ENCODE measurements at regions not wholly inside any gene's neighbourhood (a gene's known extent, or its start where the extent isn't known, plus 50 kb on each side); places are given as distances from the start of the nearest gene placed in this dataset.
"Not testable (repeated sequence)": the region's sequence is repeated elsewhere in the genome, so short reads cannot be mapped to it uniquely, and the experiment has no call there.

DNA sequence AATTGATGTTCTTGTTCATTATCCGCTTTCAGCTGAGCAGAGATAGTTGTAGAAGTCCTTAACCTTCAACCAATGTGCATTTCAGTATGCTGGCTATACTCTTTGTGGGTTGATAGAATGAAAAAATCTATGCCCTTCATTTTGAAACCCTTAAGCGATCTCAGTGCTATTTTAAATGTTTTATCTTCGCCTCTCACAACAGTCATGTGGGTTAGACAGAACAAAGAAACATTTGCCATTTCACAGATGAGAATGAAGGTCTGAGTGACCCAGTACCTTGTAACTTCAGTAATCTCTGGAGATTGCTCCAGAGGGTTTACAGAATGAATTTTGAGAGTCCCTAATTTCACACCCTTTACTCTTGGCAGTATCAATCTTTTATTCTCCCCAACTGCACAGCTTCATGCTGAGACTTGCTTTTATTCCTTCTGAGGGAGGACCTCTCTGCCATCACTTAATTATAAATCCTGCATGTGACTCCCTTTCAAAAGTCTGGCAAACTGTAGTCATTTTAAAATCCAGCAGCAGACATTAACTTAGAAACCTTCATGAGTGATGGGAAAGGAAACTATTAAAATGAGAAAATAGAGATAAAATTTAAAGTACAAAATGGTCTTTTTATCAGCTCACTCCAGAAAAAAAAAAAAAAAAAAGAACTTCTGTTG is 921.5 kb downstream of the RAB28 start:
- no peak for DNase-seq

DNA sequence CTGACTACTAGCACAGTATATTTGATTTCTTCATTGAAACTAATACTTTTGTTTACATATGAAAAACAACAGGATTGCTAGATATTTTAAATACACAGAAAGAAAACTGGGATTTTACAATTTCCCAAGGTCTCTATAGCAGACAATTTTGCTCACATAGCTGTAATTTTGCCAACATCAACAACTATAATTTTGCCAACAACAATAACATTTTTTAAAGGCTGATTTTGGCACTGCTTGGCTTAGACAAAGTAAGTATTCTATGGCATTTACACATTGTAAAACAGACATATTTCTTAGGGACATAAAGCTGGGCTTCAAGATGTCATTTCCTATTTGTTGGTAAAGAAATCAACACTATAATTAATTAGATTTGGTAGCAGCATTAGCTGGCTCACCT is 922.1 kb downstream of the RAB28 start:
- no peak for DNase-seq

DNA sequence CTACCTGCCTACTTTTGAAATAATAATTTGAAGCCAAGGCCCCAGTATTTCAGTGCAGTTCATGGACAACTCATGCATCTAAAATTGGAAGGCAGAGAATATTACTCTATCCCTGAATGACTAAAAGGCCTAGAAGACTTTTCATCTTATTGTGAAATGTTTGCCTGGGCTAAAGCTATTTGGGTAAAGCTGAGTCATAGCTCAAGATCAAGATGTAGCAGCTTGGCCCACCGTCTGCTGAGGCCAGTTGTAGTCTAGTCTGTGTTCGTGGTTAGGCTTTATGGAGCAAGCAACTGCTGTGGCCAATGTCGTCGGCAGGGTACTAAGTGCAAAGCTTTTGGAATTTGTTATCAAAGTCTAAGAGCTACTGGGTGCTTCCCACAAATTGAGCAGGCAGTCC is 929.1 kb downstream of the RAB28 start:
- no peak for DNase-seq

DNA sequence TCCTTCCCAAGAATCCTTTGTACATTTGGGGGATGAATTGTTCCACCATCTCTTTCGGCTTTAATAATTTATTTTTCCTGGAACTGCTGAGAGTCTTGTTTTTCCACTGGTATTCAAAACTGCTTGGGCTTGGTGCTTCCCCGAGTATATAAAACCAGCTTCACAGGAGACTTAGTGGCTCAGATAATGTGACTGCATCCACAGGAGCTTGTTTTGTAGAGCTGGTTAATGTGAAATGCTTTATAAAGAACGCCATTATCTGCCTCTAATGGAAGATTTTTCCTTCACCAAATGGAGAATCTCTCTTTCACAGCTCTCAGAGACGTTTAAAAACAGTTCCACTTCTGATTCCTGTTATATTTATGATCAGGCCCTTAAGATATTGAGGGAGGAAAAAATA is 935.5 kb downstream of the RAB28 start:
- no peak for DNase-seq

DNA sequence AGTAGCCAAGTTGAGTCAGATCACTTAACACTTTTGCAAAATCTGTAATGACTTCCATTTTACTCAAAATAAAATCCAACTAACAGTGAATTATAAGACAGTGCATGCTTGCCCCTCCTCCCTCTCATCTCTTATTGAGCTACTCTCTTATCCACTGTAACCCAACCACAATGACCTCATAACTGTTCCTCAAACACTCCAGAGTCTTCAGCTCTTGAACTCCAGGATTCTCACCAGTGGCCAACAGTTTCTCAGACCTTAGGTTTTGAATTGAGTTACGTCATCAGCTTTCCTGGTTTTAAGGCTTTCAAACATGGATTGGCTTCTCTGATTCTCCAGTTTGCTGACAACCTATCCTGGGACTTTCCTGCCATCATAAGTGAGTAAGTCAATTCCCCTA is 938.3 kb downstream of the RAB28 start:
- DNase-seq = no peak

DNA sequence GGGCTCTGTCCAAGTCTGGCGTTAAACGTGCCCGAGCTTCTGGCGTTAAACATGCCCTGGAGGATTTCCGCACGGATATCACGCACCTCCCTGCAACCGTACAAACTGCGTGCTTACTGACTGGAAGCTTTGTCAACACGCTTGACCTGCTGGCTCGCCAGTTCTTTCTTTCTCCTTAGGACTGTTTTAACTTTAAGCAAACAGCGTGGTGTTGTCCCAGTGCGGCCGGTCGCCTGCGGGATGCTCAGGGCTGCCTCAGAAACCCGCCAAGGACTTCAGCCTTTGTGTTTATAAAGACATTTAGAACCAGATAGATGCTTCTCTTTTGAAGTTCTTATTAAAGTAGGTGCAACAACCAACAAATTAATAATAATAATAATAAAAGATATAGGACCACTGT is 946.0 kb downstream of the RAB28 start:
- no peak for DNase-seq

DNA sequence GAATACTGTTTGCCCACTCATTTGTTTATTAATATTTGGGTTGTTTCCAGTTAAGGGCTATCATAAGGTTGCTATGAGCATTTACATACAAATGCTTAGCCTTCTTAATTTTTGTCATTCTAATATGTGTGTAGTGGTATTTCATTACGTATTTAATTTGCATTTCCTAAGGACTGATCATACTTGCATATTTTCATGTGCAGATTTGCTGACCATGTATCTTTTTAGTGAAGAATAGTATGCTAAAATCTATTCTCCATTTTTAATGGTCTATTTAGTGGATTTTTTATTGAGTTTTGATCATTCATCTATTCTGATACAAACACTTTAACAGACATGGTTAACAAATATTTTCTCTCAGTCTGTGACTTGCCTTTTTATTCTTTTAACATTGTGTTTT is 949.5 kb downstream of the RAB28 start:
- DNase-seq = no peak

DNA sequence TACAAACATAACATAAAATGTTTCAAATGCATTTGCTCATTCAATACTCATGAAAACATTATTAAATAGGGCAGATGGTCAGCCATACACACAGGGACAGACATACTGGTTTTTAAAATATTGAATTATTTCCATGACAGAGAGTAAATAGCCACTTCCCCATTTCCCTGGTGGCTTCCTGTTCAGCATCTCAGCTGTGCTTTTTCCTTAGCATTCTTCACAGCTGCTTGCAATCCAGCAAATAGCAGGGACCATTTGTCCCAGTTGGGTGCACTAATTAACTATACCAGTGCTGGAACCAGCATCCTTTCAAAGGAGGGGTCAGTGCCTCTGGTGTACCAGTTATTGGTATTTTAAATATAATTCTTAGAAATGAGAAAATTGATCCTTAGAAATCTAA is 964.7 kb downstream of the RAB28 start:
- no peak for DNase-seq

DNA sequence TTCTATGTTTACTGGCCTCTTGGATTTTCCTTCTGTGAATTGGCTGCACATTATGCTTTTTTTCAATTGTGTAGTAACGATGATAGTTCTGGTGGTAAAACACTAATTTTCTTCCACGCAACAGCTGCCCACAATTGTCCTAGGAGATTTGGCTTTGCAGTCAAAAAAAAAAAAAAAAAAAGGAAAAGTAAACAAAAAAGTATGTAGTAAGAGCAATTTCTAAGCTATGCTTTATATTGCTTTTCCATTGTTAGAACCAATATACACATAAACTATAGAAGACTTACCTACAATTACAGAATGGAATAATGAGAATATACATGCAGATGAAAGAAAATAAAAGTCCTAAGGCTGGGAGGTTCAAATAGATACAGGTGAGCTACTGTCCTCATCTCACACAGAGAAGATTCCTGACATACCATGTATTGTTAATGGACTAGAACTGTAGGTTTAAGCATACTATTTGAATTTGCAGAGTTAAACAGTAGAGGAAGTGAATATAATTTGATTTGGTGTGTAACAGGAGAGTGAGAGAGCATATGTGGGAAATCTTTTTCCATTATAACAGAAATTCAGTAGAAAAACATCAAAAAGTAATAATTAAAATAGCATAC is 976.2 kb downstream of the RAB28 start:
- DNase-seq = no peak

DNA sequence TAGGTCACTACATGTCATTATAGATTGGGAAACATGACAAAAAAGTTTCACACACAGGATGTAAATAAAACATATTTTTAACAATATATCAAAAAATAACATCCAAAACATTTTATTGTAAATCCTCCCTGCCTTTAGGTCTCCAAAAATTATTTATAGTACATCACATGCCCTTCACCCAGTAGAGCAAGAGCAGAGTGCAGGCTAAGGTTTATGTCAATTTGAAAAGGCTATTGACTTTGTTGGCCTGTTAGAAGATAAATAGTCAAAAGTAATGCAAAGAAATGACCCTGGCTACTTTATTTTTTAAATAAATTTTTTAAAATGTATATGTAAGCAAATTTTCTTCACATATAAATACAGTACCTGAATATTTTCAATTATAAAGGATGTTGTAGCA is 983.7 kb downstream of the RAB28 start:
- DNase-seq = no peak

DNA sequence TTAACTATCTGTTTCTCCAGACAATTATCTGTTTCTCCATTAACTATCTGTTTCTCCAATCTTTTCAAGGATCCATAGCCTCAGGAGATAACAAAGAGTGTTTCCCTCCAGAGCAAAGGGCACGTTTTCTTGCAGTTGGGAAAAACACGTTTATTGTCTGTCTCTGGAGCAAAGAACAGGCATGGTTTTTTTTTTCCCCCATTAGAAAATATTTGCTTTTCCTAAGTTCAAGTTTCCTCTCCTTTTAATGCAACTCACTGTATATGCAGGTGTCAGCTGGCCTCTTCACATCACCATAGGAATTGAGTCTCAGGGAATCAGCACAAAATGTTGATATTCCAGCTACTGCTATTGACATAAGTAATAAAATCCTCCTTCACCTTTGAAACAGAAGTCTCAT is 984.4 kb downstream of the RAB28 start:
- no peak for DNase-seq

DNA sequence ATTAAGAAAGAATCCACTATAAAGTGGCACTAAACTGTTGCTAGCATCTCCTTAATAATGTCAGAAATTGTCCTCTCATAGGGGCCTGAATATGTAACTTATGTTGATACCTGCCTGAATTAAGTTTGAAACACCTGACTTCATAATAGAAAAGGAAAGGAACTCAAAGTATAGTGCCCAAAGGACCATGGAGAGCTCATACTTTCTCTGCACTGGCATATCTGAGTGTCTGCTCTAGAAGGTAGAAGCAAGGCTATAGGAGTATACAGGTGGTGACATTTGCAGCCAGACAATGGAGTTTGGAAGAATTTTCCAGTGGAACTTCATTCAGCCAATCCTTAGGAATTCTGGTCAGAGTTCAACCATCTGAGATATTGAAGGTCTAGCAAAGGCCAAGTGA is 988.9 kb downstream of the RAB28 start:
- no peak for DNase-seq

DNA sequence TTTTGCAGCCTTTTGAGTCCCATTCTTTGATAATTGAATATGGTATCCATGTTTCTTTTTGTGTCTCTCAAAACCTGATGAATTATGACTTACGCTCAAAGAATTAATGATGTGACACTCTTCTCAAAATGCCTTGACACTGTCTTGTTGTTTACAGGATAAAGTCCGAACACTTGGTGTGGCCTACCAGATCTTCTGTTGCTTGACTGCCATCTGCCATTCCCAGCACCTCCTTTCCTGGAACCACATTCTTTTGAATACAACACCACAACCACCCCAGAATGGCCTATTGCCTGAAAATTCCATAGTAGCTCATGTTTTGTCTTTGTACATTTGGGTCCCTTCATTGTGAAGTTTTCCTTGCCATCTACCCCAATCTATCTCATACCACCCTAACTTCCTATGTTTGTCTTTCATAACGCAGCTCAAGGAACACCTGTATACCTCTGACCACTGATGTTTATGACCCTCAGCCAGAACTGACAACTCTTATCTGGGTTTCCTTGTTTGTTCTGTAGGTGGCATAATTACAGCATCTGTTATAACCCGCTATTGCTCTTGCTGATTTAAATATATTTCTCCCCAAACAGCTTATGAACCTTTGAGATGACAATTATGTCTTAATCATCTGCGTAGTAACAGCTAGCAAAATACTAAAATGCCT is 991.3 kb downstream of the RAB28 start:
- no peak for DNase-seq

DNA sequence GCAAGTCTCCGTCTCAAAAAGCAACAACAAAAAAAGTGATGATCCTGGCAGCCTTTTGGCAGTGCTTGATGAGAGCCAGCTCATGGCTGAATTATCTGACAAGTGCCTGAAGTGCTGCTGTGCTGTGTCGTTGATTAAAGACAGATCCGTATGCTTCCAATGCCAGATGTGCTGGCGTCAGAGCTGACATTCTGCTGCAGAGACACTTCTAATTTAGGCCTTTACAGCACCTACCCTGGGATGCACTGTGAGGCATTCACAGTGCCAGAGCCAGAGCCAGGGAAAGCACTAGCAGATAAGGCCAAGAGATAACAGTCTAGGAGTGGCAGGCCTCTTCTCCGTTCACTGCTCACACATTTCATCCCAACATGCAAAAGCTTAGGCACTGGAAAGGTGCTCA is 995.5 kb downstream of the RAB28 start:
- DNase-seq = no peak

DNA sequence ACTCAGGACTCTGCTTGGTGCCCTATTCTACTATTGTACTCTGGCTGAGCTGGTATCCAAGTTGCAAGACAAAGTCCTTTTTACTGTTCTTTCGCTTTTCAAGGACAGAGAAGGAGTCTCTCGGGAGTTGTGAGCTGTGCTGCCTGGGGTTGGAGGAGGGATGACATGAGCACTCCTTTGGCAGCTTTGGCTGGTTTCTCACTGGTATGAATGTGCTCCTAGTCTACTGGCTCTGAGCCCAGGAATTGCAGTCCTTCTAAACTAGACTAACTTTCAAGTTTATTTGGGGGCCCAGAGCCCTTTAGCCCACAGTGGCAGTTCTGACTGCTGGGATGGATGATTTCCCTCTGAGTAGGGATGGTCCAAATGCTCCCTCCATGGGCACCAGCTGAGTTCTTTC is 997.1 kb downstream of the RAB28 start:
- DNase-seq = no peak

DNA sequence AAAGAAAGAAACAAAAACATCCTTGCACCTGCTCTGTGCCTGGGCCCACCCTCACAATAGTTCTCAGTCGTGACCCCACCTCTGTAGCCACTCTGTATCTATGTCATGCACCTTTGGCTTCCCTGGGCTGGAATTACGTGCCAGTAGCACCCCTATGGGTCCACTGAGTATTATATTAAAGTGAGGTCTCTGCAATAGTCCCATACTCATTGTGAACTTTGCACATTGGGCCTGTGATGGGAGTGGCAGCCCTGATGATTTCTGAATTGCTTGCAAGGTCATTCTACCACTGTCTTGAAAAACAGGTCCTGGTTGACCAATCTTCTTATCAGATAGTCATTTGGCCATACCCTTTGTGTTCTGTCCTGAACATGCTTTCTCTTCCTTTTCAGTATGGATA is 1012.1 kb downstream of the RAB28 start:
- DNase-seq = no peak

DNA sequence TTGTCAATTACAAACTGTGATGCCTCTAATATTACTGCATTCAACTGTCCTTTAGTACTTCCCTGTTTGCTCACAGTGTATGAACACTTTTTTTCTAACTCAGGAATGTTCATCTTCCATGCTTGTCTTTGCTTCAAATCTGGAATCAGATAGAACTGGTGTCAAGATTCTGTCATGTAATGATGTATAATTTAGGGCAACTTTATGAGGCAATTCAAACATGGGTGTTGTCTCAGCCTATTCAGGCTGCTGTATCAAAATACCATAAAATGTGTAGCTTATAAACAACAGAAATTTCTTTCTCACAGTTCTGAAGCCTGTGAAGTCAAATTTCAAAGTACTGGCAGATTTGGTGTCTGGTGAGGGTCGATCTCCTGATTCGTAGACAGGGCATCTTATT is 1012.9 kb downstream of the RAB28 start:
- DNase-seq = no peak

DNA sequence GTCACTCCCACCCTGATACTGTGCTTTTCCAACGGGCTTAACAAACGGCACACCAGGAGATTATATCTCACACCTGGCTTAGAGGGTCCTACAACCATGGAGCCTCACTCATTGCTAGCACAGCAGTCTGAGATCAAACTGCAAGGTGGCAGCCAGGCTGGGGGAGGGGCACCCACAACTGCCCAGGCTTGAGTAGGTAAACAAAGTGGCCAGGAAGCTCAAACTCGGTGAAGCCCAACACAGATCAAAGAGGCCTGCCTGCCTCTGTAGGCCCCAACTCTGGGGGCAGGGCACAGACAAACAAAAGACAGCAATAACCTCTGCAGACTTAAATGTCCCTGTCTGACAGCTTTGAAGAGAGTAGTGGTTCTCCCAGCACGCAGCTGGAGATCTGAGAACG is 1022.6 kb downstream of the RAB28 start:
- not testable (repeated sequence) for DNase-seq

DNA sequence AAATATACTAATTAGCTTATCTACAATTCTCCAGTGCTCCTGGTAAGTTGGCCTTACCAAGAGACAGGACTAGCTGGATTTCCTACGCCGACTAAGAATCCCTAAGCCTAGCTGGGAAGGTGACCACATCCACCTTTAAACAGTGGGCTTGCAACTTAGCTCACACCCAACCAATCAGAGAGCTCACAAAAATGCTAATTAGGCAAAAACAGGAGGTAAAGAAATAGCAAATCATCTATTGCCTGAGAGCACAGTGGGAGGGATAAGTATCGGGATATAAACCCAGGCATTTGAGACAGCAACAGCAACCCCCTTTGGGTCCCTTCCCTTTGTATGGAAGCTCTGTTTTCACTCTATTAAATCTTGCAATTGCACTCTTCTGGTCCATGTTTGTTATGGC is 1025.0 kb downstream of the RAB28 start:
- no peak for DNase-seq

DNA sequence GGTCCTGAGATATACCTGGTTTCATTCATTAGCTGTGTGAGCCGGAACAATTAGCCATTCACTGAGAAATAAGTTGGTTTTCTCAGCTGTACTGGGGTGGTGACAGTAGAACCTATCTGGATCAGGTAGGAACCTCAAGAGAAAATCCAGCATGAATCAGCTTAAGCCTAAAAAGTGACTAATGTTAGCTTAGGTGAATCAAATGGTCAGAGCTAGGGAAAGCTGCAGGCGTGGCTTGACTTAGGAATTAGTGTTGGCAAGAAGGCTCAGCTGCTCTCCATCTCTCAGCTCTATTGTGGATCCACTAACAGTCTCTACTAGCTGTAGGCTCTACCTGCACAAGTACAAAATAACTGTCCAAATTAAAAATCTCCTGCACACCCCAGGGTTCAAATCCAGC is 1025.5 kb downstream of the RAB28 start:
- no peak for DNase-seq

DNA sequence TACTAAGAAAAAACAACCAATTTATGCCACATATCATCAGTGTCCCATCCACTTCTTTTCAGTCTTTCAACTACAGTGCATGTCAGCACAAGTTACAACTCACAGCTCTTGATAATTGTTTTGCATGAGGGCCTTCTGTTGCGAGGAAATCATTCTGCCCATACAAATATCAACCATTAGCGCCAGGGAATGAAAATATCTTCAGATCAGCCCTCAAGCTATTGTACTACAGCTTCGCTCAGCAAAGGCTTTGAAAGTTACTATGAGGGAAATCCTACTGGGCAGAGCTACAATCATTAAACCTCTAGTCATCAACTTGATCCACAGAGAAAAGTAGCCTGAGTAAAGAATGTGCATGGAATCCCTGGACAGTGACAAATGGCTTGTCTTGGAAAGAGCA is 1023.6 kb upstream of the HS3ST1 start:
- no peak for DNase-seq

DNA sequence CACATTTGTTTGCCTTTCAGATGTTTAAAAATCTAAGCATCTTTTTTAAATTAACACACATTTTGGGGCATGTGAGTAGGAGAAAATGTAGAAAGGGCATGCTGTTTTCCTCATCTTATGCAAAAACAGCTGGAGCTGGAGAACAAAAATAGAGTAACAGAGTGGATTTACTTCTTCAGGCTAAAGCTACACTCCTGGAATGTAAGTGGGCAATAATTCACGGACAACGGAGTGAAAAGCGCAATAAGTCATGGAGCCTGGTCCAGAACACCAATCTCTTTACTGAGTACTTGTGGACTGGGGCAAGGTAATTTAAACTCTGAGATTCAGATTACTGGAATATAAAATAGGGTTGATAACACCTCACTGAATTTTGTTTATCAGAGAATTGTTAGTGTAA is 1018.8 kb upstream of the HS3ST1 start:
- no peak for DNase-seq

DNA sequence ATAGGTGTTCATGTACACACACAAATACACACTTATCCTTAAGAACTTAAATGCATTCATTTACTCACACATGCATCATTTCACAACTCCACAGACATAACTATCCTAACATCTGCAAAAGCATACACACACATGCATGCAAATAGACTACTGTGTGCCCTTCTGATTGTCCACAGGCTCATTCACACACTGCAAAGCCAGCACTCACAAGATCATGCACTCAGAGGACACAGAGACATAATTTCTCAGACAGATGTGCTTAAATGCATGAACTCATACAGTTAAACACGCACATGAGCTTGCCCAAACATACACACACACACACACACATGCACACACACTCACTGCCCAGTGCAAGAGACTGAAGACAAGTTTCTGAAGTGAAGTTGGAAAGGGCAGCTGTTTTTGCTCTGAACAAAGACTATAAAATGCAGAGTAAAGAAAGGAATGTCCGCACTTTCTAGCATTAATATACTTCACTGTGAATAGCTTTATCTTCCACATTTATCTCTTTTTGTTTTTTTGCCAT is 1018.0 kb upstream of the HS3ST1 start:
- no peak for DNase-seq

DNA sequence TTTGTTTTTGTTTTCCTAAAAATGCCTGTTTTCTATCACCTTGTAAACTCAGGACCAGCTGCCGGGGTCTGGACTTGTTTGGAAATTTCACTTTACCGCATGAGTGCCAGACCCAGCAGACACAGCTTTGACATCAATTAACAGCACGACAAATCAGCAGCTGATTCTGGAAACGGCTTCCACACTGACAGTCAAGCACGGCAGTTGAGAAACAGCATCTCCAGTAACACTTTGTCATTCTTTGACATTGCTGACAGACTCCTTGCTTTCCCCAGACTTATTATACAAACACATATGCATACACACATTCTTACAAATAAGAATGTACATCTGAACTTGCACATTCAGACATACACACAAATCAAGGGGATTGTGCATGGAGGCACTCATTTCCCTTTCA is 1017.6 kb upstream of the HS3ST1 start:
- DNase-seq = no peak
